A673 (cell line): ENCODE measurements at regions not wholly inside any gene's neighbourhood (a gene's known extent, or its start where the extent isn't known, plus 50 kb on each side); places are given as distances from the start of the nearest gene placed in this dataset.

Experiments
- BruUV-seq: library from RNA; stranded (reverse); fragments of 400-500 nt; replicated peaks from 2 replicates; lab custom pipeline; 2021; lab: Mats Ljungman, UMichigan
- CTCF ChIA-PET: fragments of 300-600 bp; sonication (Branson Sonifier 250); formaldehyde crosslinking; loops from one replicate; lab custom pipeline; 2022; ENCODE audit warnings: antibody characterized with exemption; lab: Charles Lee
- POLR2A ChIA-PET: fragments of 300-600 bp; sonication (Branson Sonifier 250); formaldehyde crosslinking; loops from one replicate; lab custom pipeline; 2022; ENCODE audit warnings: antibody characterized with exemption; ENCODE audit not compliant: low non-redundant PET; lab: Charles Lee
- DNase-seq: peaks from one replicate; pipeline ENCODE4 v3.0.0-alpha.2; 2015; ENCODE audit warnings: low spot score
- H3K27ac ChIP-seq: fragments of 200-600 bp; sonication (generic); 2 replicates; pipeline ENCODE4 v1.5.1; 2016; ENCODE audit warnings: mixed run types, low read depth, mild to moderate bottlenecking, mixed read lengths, antibody characterized with exemption, low read length; ENCODE audit not compliant: poor library complexity, severe bottlenecking
- H3K27me3 ChIP-seq: fragments of 200-600 bp; sonication (generic); replicated peaks from 2 replicates; pipeline ENCODE4 v1.6.1; 2017; ENCODE audit warnings: mixed run types, low read depth, mild to moderate bottlenecking, mixed read lengths, antibody characterized with exemption, low read length; ENCODE audit not compliant: insufficient read depth, poor library complexity
- H3K36me3 ChIP-seq: fragments of 200-600 bp; sonication (generic); 2 replicates; pipeline ENCODE4 v1.6.1; 2016; ENCODE audit warnings: mixed run types, mild to moderate bottlenecking, mixed read lengths, antibody characterized with exemption, low read length; ENCODE audit not compliant: insufficient read depth, poor library complexity, severe bottlenecking
- H3K4me1 ChIP-seq: fragments of 200-600 bp; sonication (generic); 2 replicates; pipeline ENCODE4 v1.6.1; 2017; ENCODE audit warnings: mixed run types, mild to moderate bottlenecking, mixed read lengths, antibody characterized with exemption, low read length; ENCODE audit not compliant: insufficient read depth, poor library complexity, severe bottlenecking
- H3K4me3 ChIP-seq: fragments of 200-600 bp; sonication (generic); 2 replicates; pipeline ENCODE4 v1.5.1; 2016; ENCODE audit warnings: low read depth, mixed run types, mild to moderate bottlenecking, mixed read lengths, low read length; ENCODE audit not compliant: poor library complexity, severe bottlenecking
- H3K9me3 ChIP-seq: fragments of 200-600 bp; sonication (generic); 2 replicates; pipeline ENCODE4 v1.6.1; 2016; ENCODE audit warnings: mixed run types, low read depth, mild to moderate bottlenecking, mixed read lengths, antibody characterized with exemption, low read length; ENCODE audit not compliant: poor library complexity, severe bottlenecking
- CTCF ChIP-seq: fragments of 300-800, 200-600 bp; sonication (generic); conservative IDR thresholded peaks from 2 replicates; pipeline ENCODE4 v1.5.1; 2017; ENCODE audit warnings: low read depth, mild to moderate bottlenecking, antibody characterized with exemption, low read length, moderate library complexity, mixed read lengths
- EZH2 ChIP-seq: fragments of 200-600 bp; sonication (generic); IDR thresholded peaks from 2 replicates; pipeline ENCODE4 v1.6.1; 2017; ENCODE audit warnings: borderline replicate concordance, low read depth, mild to moderate bottlenecking, mixed read lengths, antibody characterized with exemption, low read length; ENCODE audit not compliant: poor library complexity, severe bottlenecking
- intact Hi-C: fragments of 100-400 bp; cut with micrococcal nuclease; formaldehyde crosslinking; loops from one replicate; pipeline ENCODE4 v1.10.0; 2022; ENCODE audit not compliant: unreplicated experiment

- H3K27ac ChIP-seq, result no peak overlapping the region
- H3K27me3 ChIP-seq, result peaks cover 36% of the 10 kb centered on the region
- TF ChIP-seq CTCF (no peak), EZH2 (no peak)
- no peaks in the 10 kb centered on the region for H3K4me1 ChIP-seq
- intact Hi-C loops, result no loop called here
- H3K4me3 ChIP-seq, result no peak overlapping the region
- POLR2A ChIA-PET, result no interaction called here
- no peaks in the 10 kb centered on the region for H3K9me3 ChIP-seq
- no peak for DNase-seq
- no peaks in the 10 kb centered on the region for H3K36me3 ChIP-seq
- no TSS peak for BruUV-seq
- CTCF ChIA-PET, result no interaction called here
Observed at GRCh38 chr13:102945324-102945815, 99.5 kb downstream of the ERCC5 start.

- TF ChIP-seq CTCF (no peak), EZH2 (no peak)
- Histone ChIP-seq H3K9me3 (no peaks in the 10 kb centered on the region), H3K36me3 (no peaks in the 10 kb centered on the region), H3K27ac (no peak overlapping the region), H3K4me3 (no peak overlapping the region), H3K4me1 (no peaks in the 10 kb centered on the region), H3K27me3 (peaks cover 36% of the 10 kb centered on the region)
- intact Hi-C loops, result no loop called here
- no peak for DNase-seq
- ChIA-PET CTCF (no interaction called here), POLR2A (no interaction called here)
- no TSS peak for BruUV-seq
Observed at GRCh38 chr13:102944821-102945220, 99.0 kb downstream of the ERCC5 start.

GRCh38 chr13:102940770-102941169, 94.9 kb downstream of the ERCC5 start:
- DNase-seq, result no peak
- POLR2A ChIA-PET, result no interaction called here
- no TSS peak for BruUV-seq
- H3K4me3 ChIP-seq, result no peak overlapping the region
- H3K4me1 ChIP-seq, result no peaks in the 10 kb centered on the region
- intact Hi-C loops, result no loop called here
- H3K9me3 ChIP-seq, result no peaks in the 10 kb centered on the region
- no peak overlapping the region for H3K27ac ChIP-seq
- CTCF ChIA-PET, result no interaction called here
- H3K36me3 ChIP-seq, result no peaks in the 10 kb centered on the region
- TF ChIP-seq CTCF, result no peak
- no peak for TF ChIP-seq EZH2
- peaks cover 10% of the 10 kb centered on the region for H3K27me3 ChIP-seq
